Mesendoderm (in vitro differentiated cells): ENCODE measurements at regions not wholly inside any gene's neighbourhood (a gene's known extent, or its start where the extent isn't known, plus 50 kb on each side); places are given as distances from the start of the nearest gene placed in this dataset.
"Not testable (repeated sequence)": the region's sequence is repeated elsewhere in the genome, so short reads cannot be mapped to it uniquely, and the experiment has no call there.

ENCODE experiments used
- DNase-seq: peaks from one replicate; pipeline ENCODE4 v3.0.0; 2013
- H2AK5ac ChIP-seq: 2 replicates; pipeline ENCODE4 v1.6.1; 2013; ENCODE audit warnings: low read length, inconsistent platforms
- H2BK120ac ChIP-seq: 2 replicates; pipeline ENCODE4 v1.6.1; 2013; ENCODE audit warnings: low read depth, mild to moderate bottlenecking, low read length, moderate library complexity, mixed read lengths
- H2BK15ac ChIP-seq: replicated peaks from 2 replicates; pipeline ENCODE4 v1.6.1; 2013; ENCODE audit warnings: low read depth, mild to moderate bottlenecking, moderate library complexity
- H2BK5ac ChIP-seq: 2 replicates; pipeline ENCODE4 v1.6.1; 2013; ENCODE audit warnings: low read length, inconsistent platforms
- H3K18ac ChIP-seq: 2 replicates; pipeline ENCODE4 v1.6.1; 2013; ENCODE audit warnings: mild to moderate bottlenecking, low read length, mixed read lengths
- H3K23ac ChIP-seq: one replicate; pipeline ENCODE4 v1.6.1; 2013; ENCODE audit warnings: low read length
- H3K27ac ChIP-seq: 2 replicates; pipeline ENCODE4 v1.5.1; 2013; ENCODE audit warnings: low read depth, mild to moderate bottlenecking, inconsistent platforms, low read length, moderate library complexity
- H3K27me3 ChIP-seq: 2 replicates; pipeline ENCODE4 v1.6.1; 2013; ENCODE audit warnings: low read length, control low read depth, mild to moderate bottlenecking, inconsistent platforms; ENCODE audit not compliant: insufficient read depth, poor library complexity
- H3K36me3 ChIP-seq: 2 replicates; pipeline ENCODE4 v1.6.1; 2013; ENCODE audit warnings: low read length, inconsistent platforms; ENCODE audit not compliant: control insufficient read depth, insufficient read depth
- H3K4ac ChIP-seq: one replicate; pipeline ENCODE4 v1.6.1; 2013; ENCODE audit warnings: low read depth, mild to moderate bottlenecking, low read length, moderate library complexity
- H3K4me1 ChIP-seq: 2 replicates; pipeline ENCODE4 v1.6.1; 2013; ENCODE audit warnings: low read depth, low read length, inconsistent platforms; ENCODE audit not compliant: control insufficient read depth
- H3K4me2 ChIP-seq: 2 replicates; pipeline ENCODE4 v1.6.1; 2013; ENCODE audit warnings: low read length
- H3K4me3 ChIP-seq: 2 replicates; pipeline ENCODE4 v1.5.1; 2013; ENCODE audit warnings: mild to moderate bottlenecking, low read length
- H3K56ac ChIP-seq: one replicate; pipeline ENCODE4 v1.6.1; 2013; ENCODE audit warnings: low read length
- H3K79me1 ChIP-seq: 2 replicates; pipeline ENCODE4 v1.6.1; 2013; ENCODE audit warnings: low read length, inconsistent platforms
- H3K79me2 ChIP-seq: 2 replicates; pipeline ENCODE4 v1.6.1; 2013; ENCODE audit warnings: mild to moderate bottlenecking, low read length; ENCODE audit not compliant: control insufficient read depth, insufficient read depth
- H3K9ac ChIP-seq: 2 replicates; pipeline ENCODE4 v1.6.1; 2013; ENCODE audit warnings: low read length, inconsistent platforms
- H4K5ac ChIP-seq: one replicate; pipeline ENCODE4 v1.6.1; 2013; ENCODE audit warnings: low read length
- H4K8ac ChIP-seq: one replicate; pipeline ENCODE4 v1.6.1; 2013; ENCODE audit warnings: low read depth, mild to moderate bottlenecking, control low read depth, low read length, moderate library complexity
- WGBS: extraction: QIAGEN DNeasy Blood & Tissue Kit; methylation state at CpG from one replicate; pipeline ENCODE4 v1.1.7; 2013; ENCODE audit warnings: low lambda C conversion rate, missing lambda C conversion rate; ENCODE audit not compliant: insufficient coverage; ENCODE audit errors: extremely low coverage; 5-methylcytosine and 5-hydroxymethylcytosine counted together

- H3K23ac ChIP-seq, result no peak overlapping the region
- no peak overlapping the region for H3K9ac ChIP-seq
- no peaks in the 10 kb centered on the region for H3K27me3 ChIP-seq
- no peak overlapping the region for H3K56ac ChIP-seq
- H3K79me1 ChIP-seq, result no peaks in the 10 kb centered on the region
- no peaks in the 10 kb centered on the region for H3K4me1 ChIP-seq
- no CpG with 5 or more reads among the region's 17 CpGs for WGBS
- H3K27ac ChIP-seq, result no peak overlapping the region
- H2BK5ac ChIP-seq, result no peak overlapping the region
- no peak overlapping the region for H4K5ac ChIP-seq
- no peak overlapping the region for H4K8ac ChIP-seq
- no peak overlapping the region for H3K4ac ChIP-seq
- no peak for DNase-seq
- H2BK15ac ChIP-seq, result no peak overlapping the region
- H2AK5ac ChIP-seq, result no peak overlapping the region
- no peak overlapping the region for H2BK120ac ChIP-seq
- H3K4me3 ChIP-seq, result no peak overlapping the region
- no peaks in the 10 kb centered on the region for H3K36me3 ChIP-seq
- H3K4me2 ChIP-seq, result no peak overlapping the region
- no peak overlapping the region for H3K18ac ChIP-seq
- no peaks in the 10 kb centered on the region for H3K79me2 ChIP-seq
Measured at GRCh38 chr5:1656271-1656975, 132.7 kb upstream of the LPCAT1 start.

- Histone ChIP-seq H3K27ac (no peak overlapping the region), H2AK5ac (no peak overlapping the region), H3K79me1 (no peaks in the 10 kb centered on the region), H3K4me1 (no peaks in the 10 kb centered on the region), H2BK5ac (no peak overlapping the region), H4K5ac (no peak overlapping the region), H2BK15ac (no peak overlapping the region), H3K9ac (no peak overlapping the region), H3K23ac (no peak overlapping the region), H3K4me2 (no peak overlapping the region), H3K27me3 (no peaks in the 10 kb centered on the region), H3K4ac (no peak overlapping the region), H4K8ac (no peak overlapping the region), H2BK120ac (no peak overlapping the region), H3K36me3 (no peaks in the 10 kb centered on the region), H3K18ac (no peak overlapping the region), H3K79me2 (no peaks in the 10 kb centered on the region), H3K56ac (no peak overlapping the region), H3K4me3 (no peak overlapping the region)
- no peak for DNase-seq
- no CpG with 5 or more reads among the region's 27 CpGs for WGBS
Measured at GRCh38 chr5:1655496-1656270, 131.9 kb upstream of the LPCAT1 start.

GRCh38 chr5:1654786-1655495, 131.2 kb upstream of the LPCAT1 start:
- no peaks in the 10 kb centered on the region for H3K79me1 ChIP-seq
- H3K27ac ChIP-seq, result no peak overlapping the region
- no peak overlapping the region for H3K23ac ChIP-seq
- no peak overlapping the region for H3K9ac ChIP-seq
- no peak overlapping the region for H4K5ac ChIP-seq
- no peak overlapping the region for H3K4me3 ChIP-seq
- H2BK120ac ChIP-seq, result no peak overlapping the region
- WGBS, result no CpG with 5 or more reads among the region's 13 CpGs
- H3K4me1 ChIP-seq, result no peaks in the 10 kb centered on the region
- no peaks in the 10 kb centered on the region for H3K36me3 ChIP-seq
- no peak overlapping the region for H3K56ac ChIP-seq
- H2AK5ac ChIP-seq, result no peak overlapping the region
- no peak overlapping the region for H2BK15ac ChIP-seq
- H3K27me3 ChIP-seq, result no peaks in the 10 kb centered on the region
- H2BK5ac ChIP-seq, result no peak overlapping the region
- H4K8ac ChIP-seq, result no peak overlapping the region
- H3K4ac ChIP-seq, result no peak overlapping the region
- no peak for DNase-seq
- H3K4me2 ChIP-seq, result no peak overlapping the region
- no peaks in the 10 kb centered on the region for H3K79me2 ChIP-seq
- no peak overlapping the region for H3K18ac ChIP-seq

GRCh38 chr5:1653698-1654651, 130.2 kb upstream of the LPCAT1 start:
- no CpG with 5 or more reads among the region's 60 CpGs for WGBS
- H3K4me1 ChIP-seq, H2AK5ac ChIP-seq, H3K79me1 ChIP-seq, H3K4me3 ChIP-seq, H3K56ac ChIP-seq, H3K27ac ChIP-seq, H3K4me2 ChIP-seq, H3K27me3 ChIP-seq, DNase-seq, H3K23ac ChIP-seq, H3K4ac ChIP-seq, H2BK15ac ChIP-seq, H3K9ac ChIP-seq, H3K18ac ChIP-seq, H4K8ac ChIP-seq, H4K5ac ChIP-seq, H2BK120ac ChIP-seq, H2BK5ac ChIP-seq, H3K79me2 ChIP-seq, H3K36me3 ChIP-seq: not testable (repeated sequence)

GRCh38 chr5:1652873-1653697, 129.3 kb upstream of the LPCAT1 start:
- H4K8ac ChIP-seq, result no peak overlapping the region
- H3K36me3 ChIP-seq, result no peaks in the 10 kb centered on the region
- no peak overlapping the region for H2BK120ac ChIP-seq
- no peak overlapping the region for H3K4me2 ChIP-seq
- no peak overlapping the region for H3K4ac ChIP-seq
- H3K4me1 ChIP-seq, result no peaks in the 10 kb centered on the region
- no peak overlapping the region for H3K18ac ChIP-seq
- DNase-seq, result no peak
- no peak overlapping the region for H3K4me3 ChIP-seq
- H2AK5ac ChIP-seq, result no peak overlapping the region
- H3K56ac ChIP-seq, result no peak overlapping the region
- no CpG with 5 or more reads among the region's 35 CpGs for WGBS
- H2BK15ac ChIP-seq, result no peak overlapping the region
- no peaks in the 10 kb centered on the region for H3K27me3 ChIP-seq
- H2BK5ac ChIP-seq, result no peak overlapping the region
- H3K27ac ChIP-seq, result no peak overlapping the region
- H3K79me1 ChIP-seq, result no peaks in the 10 kb centered on the region
- H3K23ac ChIP-seq, result no peak overlapping the region
- H3K9ac ChIP-seq, result no peak overlapping the region
- no peak overlapping the region for H4K5ac ChIP-seq
- H3K79me2 ChIP-seq, result no peaks in the 10 kb centered on the region
